ENCODE measurements at regions not wholly inside any gene's neighbourhood (a gene's known extent, or its start where the extent isn't known, plus 50 kb on each side); places are given as distances from the start of the nearest gene placed in this dataset.

DNA sequence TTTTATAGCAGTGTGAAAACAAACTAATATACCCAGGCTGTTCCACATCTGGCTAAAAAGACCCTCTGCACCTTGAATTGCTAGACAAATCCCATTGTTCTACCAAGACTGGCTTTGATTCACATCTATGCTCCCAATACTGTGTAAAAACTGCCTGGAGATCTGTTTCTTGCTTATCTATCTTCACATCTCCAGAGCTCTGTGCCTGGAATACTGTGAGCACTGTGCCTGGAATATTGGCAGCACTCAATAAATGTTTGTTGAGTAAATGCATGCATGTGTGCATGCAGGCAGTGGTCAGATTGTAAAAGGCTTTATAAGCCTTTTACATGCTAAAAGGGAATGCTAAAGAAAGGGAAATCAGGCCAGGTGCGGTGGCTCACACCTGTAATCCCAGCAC, 75.5 kb upstream of the APP start:
- Histone ChIP-seq H3K4me2 (ENCODE audit: low read length) (no peak overlapping the region), H3K4me3 (ENCODE audit: low read depth, low read length) (no peak overlapping the region), H2BK12ac (ENCODE audit: low read length) (no peak overlapping the region), H3K14ac (ENCODE audit: low read length) (no peak overlapping the region), H3K27me3 (ENCODE audit: insufficient read depth, low read length) (no peaks in the 10 kb centered on the region), H3K4ac (ENCODE audit: low read depth, low read length) (no peak overlapping the region), H3K9me3 (ENCODE audit: insufficient read depth, low read depth, low read length) (no peaks in the 10 kb centered on the region), H3K18ac (ENCODE audit: low read length) (no peak overlapping the region), H3K23ac (ENCODE audit: low read length) (no peak overlapping the region), H3K9ac (ENCODE audit: low read length) (no peak overlapping the region), H3K4me1 (ENCODE audit: control insufficient read depth in 1 of 2, insufficient read depth in 2 of 2, low read length in 2 of 2) (no peaks in the 10 kb centered on the region), H4K8ac (ENCODE audit: low read depth, low read length) (no peak overlapping the region), H2AFZ (ENCODE audit: insufficient read depth, low read length, poor library complexity) (no peak overlapping the region), H4K12ac (ENCODE audit: low read depth, low read length) (no peak overlapping the region), H3K36me3 (ENCODE audit: control insufficient read depth in 1 of 2, insufficient read depth in 2 of 2, low read length in 2 of 2) (no peaks in the 10 kb centered on the region), H3K79me1 (ENCODE audit: low read length) (no peaks in the 10 kb centered on the region), H3K27ac (ENCODE audit: low read depth, low read length) (no peak overlapping the region), H2AK5ac (ENCODE audit: low read length) (no peak overlapping the region), H4K91ac (ENCODE audit: low read depth, low read length) (no peak overlapping the region), H2BK5ac (ENCODE audit: low read depth, low read length, poor library complexity) (no peak overlapping the region), H2BK120ac (ENCODE audit: insufficient read depth, low read length, poor library complexity) (no peak overlapping the region), H3K79me2 (ENCODE audit: control insufficient read depth, insufficient read depth, low read length, poor library complexity) (no peaks in the 10 kb centered on the region)
- no peak for DNase-seq
- WGBS (ENCODE audit: extremely low coverage, insufficient coverage, insufficient read length): no CpG with 5 or more reads among the region's 1 CpG

- no peak overlapping the region for H2AK5ac ChIP-seq (ENCODE audit: low read length)
- H3K4me1 ChIP-seq (ENCODE audit: control insufficient read depth in 1 of 2, insufficient read depth in 2 of 2, low read length in 2 of 2): no peaks in the 10 kb centered on the region
- no peaks in the 10 kb centered on the region for H3K9me3 ChIP-seq (ENCODE audit: insufficient read depth, low read depth, low read length)
- no peak overlapping the region for H3K14ac ChIP-seq (ENCODE audit: low read length)
- no peaks in the 10 kb centered on the region for H3K27me3 ChIP-seq (ENCODE audit: insufficient read depth, low read length)
- no peak overlapping the region for H3K18ac ChIP-seq (ENCODE audit: low read length)
- no peak for DNase-seq
- H2BK120ac ChIP-seq (ENCODE audit: insufficient read depth, low read length, poor library complexity): no peak overlapping the region
- H2BK5ac ChIP-seq (ENCODE audit: low read depth, low read length, poor library complexity): no peak overlapping the region
- no peak overlapping the region for H4K91ac ChIP-seq (ENCODE audit: low read depth, low read length)
- H3K79me2 ChIP-seq (ENCODE audit: control insufficient read depth, insufficient read depth, low read length, poor library complexity): no peaks in the 10 kb centered on the region
- H3K36me3 ChIP-seq (ENCODE audit: control insufficient read depth in 1 of 2, insufficient read depth in 2 of 2, low read length in 2 of 2): no peaks in the 10 kb centered on the region
- no peak overlapping the region for H3K23ac ChIP-seq (ENCODE audit: low read length)
- H3K27ac ChIP-seq (ENCODE audit: low read depth, low read length): no peak overlapping the region
- H3K9ac ChIP-seq (ENCODE audit: low read length): no peak overlapping the region
- no peak overlapping the region for H3K4ac ChIP-seq (ENCODE audit: low read depth, low read length)
- no CpG with 5 or more reads among the region's 2 CpGs for WGBS (ENCODE audit: extremely low coverage, insufficient coverage, insufficient read length)
- H2BK12ac ChIP-seq (ENCODE audit: low read length): no peak overlapping the region
- no peak overlapping the region for H3K4me3 ChIP-seq (ENCODE audit: low read depth, low read length)
- no peak overlapping the region for H4K8ac ChIP-seq (ENCODE audit: low read depth, low read length)
- H2AFZ ChIP-seq (ENCODE audit: insufficient read depth, low read length, poor library complexity): no peak overlapping the region
- H3K79me1 ChIP-seq (ENCODE audit: low read length): no peaks in the 10 kb centered on the region
- H4K12ac ChIP-seq (ENCODE audit: low read depth, low read length): no peak overlapping the region
- H3K4me2 ChIP-seq (ENCODE audit: low read length): no peak overlapping the region
Measured at GRCh38 chr21:26245428-26245827, 74.9 kb upstream of the APP start.

- Histone ChIP-seq H2AK5ac (ENCODE audit: low read length) (no peak overlapping the region), H3K14ac (ENCODE audit: low read length) (no peak overlapping the region), H4K91ac (ENCODE audit: low read depth, low read length) (no peak overlapping the region), H3K27me3 (ENCODE audit: insufficient read depth, low read length) (no peaks in the 10 kb centered on the region), H3K9me3 (ENCODE audit: insufficient read depth, low read depth, low read length) (no peaks in the 10 kb centered on the region), H3K9ac (ENCODE audit: low read length) (no peak overlapping the region), H3K36me3 (ENCODE audit: control insufficient read depth in 1 of 2, insufficient read depth in 2 of 2, low read length in 2 of 2) (no peaks in the 10 kb centered on the region), H2AFZ (ENCODE audit: insufficient read depth, low read length, poor library complexity) (no peak overlapping the region), H2BK12ac (ENCODE audit: low read length) (no peak overlapping the region), H2BK5ac (ENCODE audit: low read depth, low read length, poor library complexity) (no peak overlapping the region), H3K18ac (ENCODE audit: low read length) (no peak overlapping the region), H3K4me3 (ENCODE audit: low read depth, low read length) (no peak overlapping the region), H4K12ac (ENCODE audit: low read depth, low read length) (no peak overlapping the region), H3K4me1 (ENCODE audit: control insufficient read depth in 1 of 2, insufficient read depth in 2 of 2, low read length in 2 of 2) (no peaks in the 10 kb centered on the region), H3K4me2 (ENCODE audit: low read length) (no peak overlapping the region), H3K4ac (ENCODE audit: low read depth, low read length) (no peak overlapping the region), H4K8ac (ENCODE audit: low read depth, low read length) (no peak overlapping the region), H3K79me2 (ENCODE audit: control insufficient read depth, insufficient read depth, low read length, poor library complexity) (no peaks in the 10 kb centered on the region), H3K79me1 (ENCODE audit: low read length) (no peaks in the 10 kb centered on the region), H2BK120ac (ENCODE audit: insufficient read depth, low read length, poor library complexity) (no peak overlapping the region), H3K27ac (ENCODE audit: low read depth, low read length) (no peak overlapping the region), H3K23ac (ENCODE audit: low read length) (no peak overlapping the region)
- DNase-seq: no peak
- WGBS (ENCODE audit: extremely low coverage, insufficient coverage, insufficient read length): no CpG with 5 or more reads among the region's 3 CpGs
Measured at GRCh38 chr21:26238646-26239045, 68.1 kb upstream of the APP start.

- H3K27me3 ChIP-seq (ENCODE audit: insufficient read depth, low read length): no peaks in the 10 kb centered on the region
- H2AK5ac ChIP-seq (ENCODE audit: low read length): no peak overlapping the region
- WGBS (ENCODE audit: extremely low coverage, insufficient coverage, insufficient read length): no CpG with 5 or more reads among the region's 4 CpGs
Measured at GRCh38 chr21:26236281-26236680, 65.7 kb upstream of the APP start.

More at GRCh38 chr21:26236281-26236680, 65.7 kb upstream of the APP start:
- Histone ChIP-seq H4K12ac (ENCODE audit: low read depth, low read length) (no peak overlapping the region), H3K4me3 (ENCODE audit: low read depth, low read length) (no peak overlapping the region), H3K4ac (ENCODE audit: low read depth, low read length) (no peak overlapping the region), H2BK120ac (ENCODE audit: insufficient read depth, low read length, poor library complexity) (no peak overlapping the region), H3K79me2 (ENCODE audit: control insufficient read depth, insufficient read depth, low read length, poor library complexity) (no peaks in the 10 kb centered on the region), H2BK5ac (ENCODE audit: low read depth, low read length, poor library complexity) (no peak overlapping the region), H2BK12ac (ENCODE audit: low read length) (no peak overlapping the region), H3K27ac (ENCODE audit: low read depth, low read length) (no peak overlapping the region), H3K9me3 (ENCODE audit: insufficient read depth, low read depth, low read length) (no peaks in the 10 kb centered on the region), H3K79me1 (ENCODE audit: low read length) (no peaks in the 10 kb centered on the region), H3K14ac (ENCODE audit: low read length) (no peak overlapping the region), H2AFZ (ENCODE audit: insufficient read depth, low read length, poor library complexity) (no peak overlapping the region), H3K23ac (ENCODE audit: low read length) (no peak overlapping the region), H3K4me2 (ENCODE audit: low read length) (no peak overlapping the region), H3K36me3 (ENCODE audit: control insufficient read depth in 1 of 2, insufficient read depth in 2 of 2, low read length in 2 of 2) (no peaks in the 10 kb centered on the region), H4K8ac (ENCODE audit: low read depth, low read length) (no peak overlapping the region), H4K91ac (ENCODE audit: low read depth, low read length) (no peak overlapping the region), H3K9ac (ENCODE audit: low read length) (no peak overlapping the region), H3K18ac (ENCODE audit: low read length) (no peak overlapping the region), H3K4me1 (ENCODE audit: control insufficient read depth in 1 of 2, insufficient read depth in 2 of 2, low read length in 2 of 2) (no peaks in the 10 kb centered on the region)
- DNase-seq: no peak

All from trophoblast cell (in vitro differentiated cells and primary cell).